ENCODE measurements at regions not wholly inside any gene's neighbourhood (a gene's known extent, or its start where the extent isn't known, plus 50 kb on each side); places are given as distances from the start of the nearest gene placed in this dataset.
"Not testable (repeated sequence)": the region's sequence is repeated elsewhere in the genome, so short reads cannot be mapped to it uniquely, and the experiment has no call there.

- DNase-seq = no peak
These were observed 364.0 kb downstream of the CNTN6 start for GRCh38 chr3:1456781-1457311.

- DNase-seq = no peak
These were observed 369.5 kb downstream of the CNTN6 start for GRCh38 chr3:1462371-1462770.

- no peak for DNase-seq
These were observed 370.1 kb downstream of the CNTN6 start for GRCh38 chr3:1462856-1463450.

- DNase-seq = not testable (repeated sequence)
These were observed 372.3 kb downstream of the CNTN6 start for GRCh38 chr3:1465091-1465490.

GRCh38 chr3:1468145-1468544 is 375.3 kb downstream of the CNTN6 start:
- DNase-seq = no peak

GRCh38 chr3:1469248-1469647 is 376.4 kb downstream of the CNTN6 start:
- DNase-seq = no peak

DNA sequence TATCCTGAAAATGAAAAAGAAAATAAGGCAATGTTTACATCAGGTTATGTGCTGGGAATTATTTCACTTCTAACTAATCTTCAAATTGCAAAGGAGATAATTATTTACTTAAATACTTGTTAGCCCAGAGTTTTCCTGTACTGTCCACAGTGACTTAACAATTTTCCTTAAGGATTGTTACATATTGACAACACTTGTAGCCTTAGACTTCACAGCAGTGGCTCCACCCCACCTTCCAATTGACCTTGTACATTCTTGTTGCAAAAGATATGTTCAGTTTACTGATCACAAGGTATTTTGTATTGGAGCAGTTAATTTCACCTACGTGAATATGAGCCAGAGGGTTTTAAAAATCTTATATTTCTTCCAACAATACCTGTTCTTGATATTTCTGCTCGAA is 376.9 kb downstream of the CNTN6 start:
- DNase-seq = no peak

DNA sequence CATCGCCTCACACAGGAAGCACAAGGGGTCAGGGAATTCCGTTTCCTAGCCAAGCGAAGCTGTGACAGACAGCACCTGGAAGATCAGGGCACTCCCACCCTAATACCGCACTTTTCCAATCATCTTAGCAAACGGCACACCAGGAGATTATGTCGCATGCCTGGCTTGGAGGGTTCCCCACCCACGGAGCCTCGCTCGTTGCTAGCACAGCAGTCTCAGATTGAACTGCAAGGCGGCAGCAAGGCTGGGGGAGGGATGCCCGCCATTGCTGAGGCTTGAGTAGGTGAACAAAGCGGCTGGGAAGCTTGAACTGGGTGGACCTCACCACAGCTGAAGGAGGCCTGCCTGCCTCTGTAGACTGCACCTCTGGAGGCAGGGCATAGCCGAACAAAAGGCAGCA is 384.8 kb downstream of the CNTN6 start:
- no peak for DNase-seq

DNA sequence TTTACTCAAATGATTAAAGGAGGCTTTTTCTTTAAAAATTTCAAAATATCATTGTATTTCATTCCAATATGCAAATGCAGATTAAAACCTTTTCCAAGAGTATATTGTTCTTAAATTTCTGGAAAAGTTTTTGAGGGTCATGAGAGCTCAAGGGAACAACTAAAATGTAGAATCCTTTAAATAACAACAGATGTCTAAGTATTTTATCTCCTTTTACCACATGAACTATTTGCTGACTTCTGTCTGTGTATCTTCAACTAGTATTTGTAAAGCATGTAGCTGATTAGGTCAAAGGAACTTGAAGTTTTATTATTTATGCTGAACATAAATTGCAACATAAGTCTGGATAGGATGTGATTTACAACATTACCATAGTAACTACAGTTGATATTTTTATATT is 402.6 kb downstream of the CNTN6 start:
- DNase-seq = no peak

GRCh38 chr3:1499694-1500093 is 406.9 kb downstream of the CNTN6 start:
- no peak for DNase-seq

GRCh38 chr3:1501406-1502115 is 408.7 kb downstream of the CNTN6 start:
- DNase-seq = no peak

DNA sequence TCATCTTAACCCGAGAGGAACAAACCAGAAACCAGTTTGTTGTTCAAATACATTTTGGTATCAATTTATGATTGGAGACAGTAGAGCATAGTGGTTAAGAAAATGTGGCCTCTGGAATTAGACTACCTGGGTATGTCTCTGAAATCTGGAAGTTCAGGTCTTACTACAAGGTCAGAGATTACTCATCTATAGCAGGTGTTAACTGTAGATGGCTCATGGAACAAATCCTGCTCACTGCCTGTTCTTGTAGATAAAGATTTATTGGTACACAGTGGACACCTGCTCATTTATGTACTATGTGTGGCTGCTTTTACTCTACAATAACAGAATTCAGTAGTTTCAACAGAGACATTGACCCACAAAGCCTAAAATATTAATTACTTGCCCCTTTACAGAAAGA is 413.3 kb downstream of the CNTN6 start:
- no peak for DNase-seq

DNA sequence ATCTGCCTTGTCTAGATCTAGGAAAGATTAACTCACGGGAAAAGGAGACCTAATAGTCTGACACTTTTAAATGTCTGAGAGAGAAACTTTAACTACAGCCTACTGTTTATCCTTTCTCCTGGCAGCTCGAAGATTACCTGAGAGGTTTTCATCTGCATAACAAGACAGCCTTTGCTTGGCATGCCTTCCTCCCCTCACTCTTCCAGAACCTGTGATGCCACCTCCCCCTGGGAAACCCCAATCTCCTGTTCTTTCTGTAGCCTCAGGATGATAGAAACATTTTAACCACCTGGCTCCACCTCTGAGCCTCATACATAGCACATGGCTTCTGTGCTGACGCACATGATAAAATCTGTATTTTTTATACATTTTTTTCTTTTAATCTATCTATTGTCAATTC is 420.8 kb downstream of the CNTN6 start:
- DNase-seq = no peak

DNA sequence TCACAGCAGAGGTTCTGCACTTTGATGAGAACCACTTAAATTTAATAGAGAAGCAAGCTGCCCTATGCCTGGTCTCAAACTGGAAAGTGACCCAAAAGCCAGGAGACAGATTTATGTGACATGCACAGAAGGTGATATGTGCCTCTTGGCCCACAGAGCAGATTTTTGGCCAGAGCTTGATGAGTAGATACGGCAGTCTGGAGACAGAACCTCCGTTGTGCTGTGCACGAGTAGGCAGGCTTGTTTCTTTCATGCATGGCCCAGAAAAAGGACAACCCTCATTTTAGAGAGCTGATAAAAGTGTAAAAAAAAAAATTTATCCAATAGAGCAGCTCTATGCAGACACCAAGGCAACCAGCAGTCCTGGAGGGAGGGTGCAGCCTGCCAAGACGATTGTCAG is 423.1 kb downstream of the CNTN6 start:
- DNase-seq = no peak

DNA sequence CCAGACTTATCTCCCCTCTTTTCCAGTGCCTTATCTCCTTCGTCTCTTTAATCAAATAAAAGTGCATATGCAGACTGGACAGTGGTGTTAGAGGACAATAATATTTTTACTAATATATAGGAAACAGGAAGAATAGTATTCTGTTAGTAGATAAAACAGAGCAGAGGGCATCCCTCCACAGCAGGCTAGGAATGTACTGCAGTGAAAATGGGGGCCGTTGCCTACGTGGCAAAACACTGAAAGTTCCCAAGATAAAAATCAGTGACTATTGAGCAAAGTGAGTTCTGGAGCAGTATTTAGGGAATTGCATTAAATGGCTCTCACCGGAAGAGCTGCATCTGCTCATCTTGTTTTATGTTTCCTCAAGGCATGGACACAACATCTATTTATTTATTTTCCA is 435.0 kb downstream of the CNTN6 start:
- no peak for DNase-seq

DNA sequence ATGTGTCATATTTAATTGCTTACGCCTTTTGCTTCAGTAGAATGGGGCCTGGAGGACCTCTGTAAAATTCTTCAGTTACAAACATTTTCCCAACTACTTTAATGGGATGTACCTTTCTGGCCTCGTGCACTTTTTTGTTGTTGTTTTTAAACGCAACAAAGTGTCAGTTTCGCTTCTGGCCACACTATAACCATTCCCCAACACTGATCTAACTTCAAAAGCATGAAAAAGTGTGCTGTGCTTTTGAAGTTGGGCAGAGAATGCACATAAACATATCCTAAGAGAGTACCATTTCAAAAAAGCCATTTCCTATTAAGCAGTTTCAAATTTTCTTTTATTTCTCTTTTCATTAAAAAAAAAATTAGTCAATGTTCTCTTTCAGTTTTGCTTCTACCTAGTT is 435.8 kb downstream of the CNTN6 start:
- no peak for DNase-seq

GRCh38 chr3:1529676-1530075 is 436.9 kb downstream of the CNTN6 start:
- no peak for DNase-seq

GRCh38 chr3:1531981-1532380 is 439.2 kb downstream of the CNTN6 start:
- DNase-seq = no peak

GRCh38 chr3:1532935-1533606 is 440.2 kb downstream of the CNTN6 start:
- DNase-seq = no peak

GRCh38 chr3:1533763-1534162 is 440.9 kb downstream of the CNTN6 start:
- DNase-seq = no peak

GRCh38 chr3:1534252-1534651 is 441.4 kb downstream of the CNTN6 start:
- no peak for DNase-seq

DNA sequence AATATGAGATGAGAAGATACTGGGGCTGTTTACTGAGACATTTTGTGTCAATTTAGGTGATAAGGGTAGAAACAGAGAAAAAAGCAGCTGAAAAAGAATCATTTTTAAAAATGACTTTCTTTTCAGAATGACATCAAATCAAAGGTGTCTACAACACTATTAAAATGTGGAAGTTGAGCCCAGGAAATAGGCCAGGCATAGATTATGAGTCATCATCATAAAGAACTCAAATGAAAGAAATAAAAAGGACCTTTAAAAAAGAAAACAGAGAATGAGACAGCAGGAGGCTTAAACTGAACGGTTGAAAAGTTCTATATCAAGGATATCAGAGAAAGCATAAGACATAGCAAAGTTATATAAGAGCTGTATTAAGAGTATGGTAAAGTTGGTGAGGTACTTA is 442.5 kb downstream of the CNTN6 start:
- no peak for DNase-seq

- no peak for DNase-seq
These were observed 447.9 kb downstream of the CNTN6 start for GRCh38 chr3:1540686-1541085.

- no peak for DNase-seq
These were observed 458.9 kb downstream of the CNTN6 start for GRCh38 chr3:1551741-1552140.
